Ishikawa (cell line): ENCODE measurements at regions not wholly inside any gene's neighbourhood (a gene's known extent, or its start where the extent isn't known, plus 50 kb on each side); places are given as distances from the start of the nearest gene placed in this dataset.

Experiments used
- CREB1 ChIP-seq: IDR thresholded peaks from 2 replicates; pipeline ENCODE4 v1.6.1; 2012; ENCODE audit warnings: low read depth
- EGR1 ChIP-seq: IDR thresholded peaks from 2 replicates; pipeline ENCODE4 v1.6.1; 2012
- EP300 ChIP-seq: IDR thresholded peaks from 2 replicates; pipeline ENCODE4 v1.6.1; 2012; ENCODE audit warnings: borderline replicate concordance
- MAX ChIP-seq: IDR thresholded peaks from 2 replicates; pipeline ENCODE4 v1.6.1; 2012
- NFIC ChIP-seq: IDR thresholded peaks from 2 replicates; pipeline ENCODE4 v1.6.1; 2012
- RAD21 ChIP-seq: IDR thresholded peaks from 2 replicates; pipeline ENCODE4 v1.6.1; 2012; ENCODE audit warnings: low read depth
- REST ChIP-seq: IDR thresholded peaks from 2 replicates; pipeline ENCODE4 v1.6.1; 2012; ENCODE audit warnings: low read depth, mild to moderate bottlenecking
- TEAD4 ChIP-seq: IDR thresholded peaks from 2 replicates; pipeline ENCODE4 v1.6.1; 2012
- USF1 ChIP-seq: IDR thresholded peaks from 2 replicates; pipeline ENCODE4 v1.6.1; 2012
- YY1 ChIP-seq: IDR thresholded peaks from 2 replicates; pipeline ENCODE4 v1.6.1; 2012; ENCODE audit warnings: low read depth

GRCh38 chr13:57784633-57785032 is 153.1 kb downstream of the PCDH17 start:
- TF ChIP-seq USF1: no peak
- no peak for TF ChIP-seq TEAD4
- no peak for TF ChIP-seq MAX
- no peak for TF ChIP-seq RAD21
- no peak for TF ChIP-seq EP300
- TF ChIP-seq CREB1: no peak
- no peak for TF ChIP-seq REST
- TF ChIP-seq YY1: no peak
- no peak for TF ChIP-seq NFIC
- no peak for TF ChIP-seq EGR1
